Hindlimb muscle (tissue), 1 donor: ENCODE measurements at regions not wholly inside any gene's neighbourhood (a gene's known extent, or its start where the extent isn't known, plus 50 kb on each side); places are given as distances from the start of the nearest gene placed in this dataset.

Source experiments
- DNase-seq: peaks from one replicate; pipeline ENCODE4 v3.0.0-alpha.2; 2013

- no peak for DNase-seq
Measured at GRCh38 chr4:3683077-3683743, 83.0 kb upstream of the ADRA2C start.

DNA sequence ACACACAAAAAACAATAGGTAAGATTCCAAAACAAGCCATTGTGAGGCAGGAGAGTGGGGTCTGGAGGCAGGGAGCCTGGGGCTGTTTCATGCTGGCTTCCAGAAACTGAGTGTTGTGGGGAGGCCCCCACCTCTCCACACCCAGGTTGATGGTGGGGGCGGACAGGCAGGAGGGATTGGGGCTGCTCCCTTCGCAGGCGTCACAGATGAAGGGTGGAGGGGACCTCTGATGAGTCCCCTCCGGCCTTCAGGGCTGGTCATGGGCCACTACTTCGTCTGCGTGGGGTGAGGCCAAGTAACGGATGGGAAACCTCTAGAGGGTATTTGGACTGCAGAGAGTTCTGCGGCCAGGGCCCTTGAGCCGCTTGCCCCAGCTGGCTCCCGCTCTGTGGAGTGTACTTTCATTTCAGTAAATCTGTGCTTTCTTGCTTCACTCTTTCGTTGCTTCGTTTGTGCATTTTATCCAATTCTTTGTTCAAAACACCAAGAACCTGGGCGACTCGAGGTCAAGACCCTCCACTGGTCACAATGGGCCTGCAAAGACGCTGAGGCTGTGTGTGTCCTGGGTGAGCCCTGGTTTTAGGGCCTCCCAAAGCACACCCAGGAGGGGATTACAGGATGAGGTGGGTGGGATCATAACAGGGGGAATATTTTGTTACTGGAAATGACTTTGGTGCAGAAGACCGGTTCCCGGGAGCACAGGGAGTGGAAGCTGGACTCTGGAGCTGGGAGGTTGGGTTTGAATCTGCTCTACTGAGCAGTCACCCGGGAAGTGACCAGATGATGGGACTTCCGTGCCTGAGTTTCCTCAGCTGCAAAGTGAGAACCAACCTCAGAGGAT, 83.7 kb upstream of the ADRA2C start:
- no peak for DNase-seq

GRCh38 chr4:3681191-3681590, 85.0 kb upstream of the ADRA2C start:
- no peak for DNase-seq

DNA sequence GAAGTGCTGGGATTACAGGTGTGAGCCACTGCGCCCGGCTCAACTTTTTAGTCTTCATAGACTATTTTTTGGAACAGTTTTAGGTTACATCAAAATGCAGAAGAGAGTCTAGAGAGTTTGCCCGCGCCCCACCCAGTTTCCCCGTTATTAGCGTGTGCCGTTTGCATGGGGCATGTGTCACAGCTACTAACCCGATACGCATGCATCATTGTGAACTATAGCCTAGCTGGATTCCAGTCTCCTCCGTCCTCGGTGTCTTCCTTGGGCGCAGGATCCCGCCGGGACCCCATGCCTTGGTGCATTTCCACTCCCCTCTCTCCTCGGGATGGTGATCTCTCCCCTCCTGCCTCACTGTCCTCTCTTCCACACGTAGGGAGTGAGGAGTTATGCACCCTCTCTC, 85.5 kb upstream of the ADRA2C start:
- no peak for DNase-seq

GRCh38 chr4:3679851-3680311, 86.3 kb upstream of the ADRA2C start:
- no peak for DNase-seq

GRCh38 chr4:3679071-3679825, 86.9 kb upstream of the ADRA2C start:
- no peak for DNase-seq

GRCh38 chr4:3677748-3678070, 88.5 kb upstream of the ADRA2C start:
- DNase-seq: no peak

- no peak for DNase-seq
Measured at GRCh38 chr4:3676907-3677747, 89.1 kb upstream of the ADRA2C start.

GRCh38 chr4:3676196-3676595, 90.0 kb upstream of the ADRA2C start:
- no peak for DNase-seq

DNA sequence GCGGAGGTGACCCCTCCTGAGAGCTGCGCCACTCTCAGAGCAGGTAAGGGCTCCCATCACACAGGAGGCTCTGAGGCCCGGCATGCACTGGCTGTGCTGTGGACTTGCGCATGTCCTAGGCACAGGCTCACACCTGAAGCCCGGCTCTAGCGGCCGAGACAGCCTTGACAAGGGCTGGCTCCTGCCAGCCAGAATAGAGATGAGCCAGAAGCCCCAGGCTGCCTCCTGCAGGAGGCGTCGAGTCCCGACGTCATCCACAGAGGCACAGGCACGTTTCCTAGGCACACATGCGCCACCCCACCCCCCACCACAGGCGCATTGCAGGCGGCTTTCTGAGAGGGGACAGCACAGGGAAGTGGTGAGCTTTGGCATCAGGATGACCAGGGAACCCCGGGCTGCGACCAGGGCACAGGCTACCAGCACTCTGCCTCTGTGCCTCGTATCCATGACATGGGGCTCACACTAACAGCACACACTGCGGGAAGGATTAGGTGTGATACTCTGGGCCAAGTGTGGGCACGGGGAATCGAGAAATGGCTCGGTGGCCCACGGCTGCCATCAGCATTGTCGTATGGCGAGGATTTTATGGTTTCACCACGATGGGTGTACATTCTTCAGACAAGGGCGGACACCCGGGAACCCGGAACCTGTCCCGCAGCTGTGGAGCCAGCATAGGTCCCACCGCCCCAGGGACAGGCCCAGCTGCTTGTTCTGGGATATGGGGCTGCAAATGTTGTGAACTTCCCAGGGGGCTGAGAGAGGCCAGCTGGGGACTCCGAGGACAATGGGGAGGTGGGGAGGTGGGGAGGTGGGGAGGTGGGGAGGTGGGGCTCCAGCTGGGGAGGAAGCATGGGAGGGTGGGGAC, 90.7 kb upstream of the ADRA2C start:
- DNase-seq: no peak

DNA sequence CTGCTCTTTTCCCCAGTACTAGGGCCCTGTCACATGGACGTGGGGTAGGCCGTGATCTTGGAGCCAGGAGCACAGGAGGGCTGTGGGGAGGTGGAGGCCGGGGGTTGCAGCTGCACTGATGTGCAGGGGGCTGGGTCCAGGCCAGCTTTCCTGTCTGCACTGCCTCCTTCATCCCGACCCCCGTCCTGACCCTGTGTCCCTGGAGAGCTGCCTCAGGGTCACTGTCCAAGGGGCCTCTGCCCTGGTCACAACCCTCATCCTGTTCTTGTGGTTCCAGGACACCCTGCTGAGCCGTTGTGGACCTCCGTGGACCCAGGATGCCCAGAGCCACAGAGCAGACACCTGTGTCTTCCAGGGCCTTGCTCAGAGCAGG, 91.7 kb upstream of the ADRA2C start:
- no peak for DNase-seq

- DNase-seq: no peak
Measured at GRCh38 chr4:3673716-3674478, 92.3 kb upstream of the ADRA2C start.

GRCh38 chr4:3673176-3673575, 93.0 kb upstream of the ADRA2C start:
- DNase-seq: no peak

DNA sequence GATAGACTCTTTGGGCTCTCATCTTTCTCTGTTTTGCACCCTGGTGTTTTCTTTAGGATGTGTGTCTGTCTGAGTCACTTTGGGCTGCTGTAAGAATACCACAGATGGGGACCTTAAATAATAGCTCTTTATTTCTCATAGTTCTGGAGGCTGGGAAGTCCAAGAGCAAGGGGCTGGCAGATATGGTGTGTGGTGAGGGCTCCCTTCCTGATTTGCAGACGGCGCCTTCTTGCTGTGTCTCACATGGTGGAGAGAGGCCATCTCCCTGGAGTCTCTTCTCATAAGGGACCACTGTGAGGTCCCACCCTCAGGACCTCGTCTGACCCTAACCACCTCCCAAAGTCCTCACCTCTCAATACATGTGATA, 93.7 kb upstream of the ADRA2C start:
- DNase-seq: no peak

DNA sequence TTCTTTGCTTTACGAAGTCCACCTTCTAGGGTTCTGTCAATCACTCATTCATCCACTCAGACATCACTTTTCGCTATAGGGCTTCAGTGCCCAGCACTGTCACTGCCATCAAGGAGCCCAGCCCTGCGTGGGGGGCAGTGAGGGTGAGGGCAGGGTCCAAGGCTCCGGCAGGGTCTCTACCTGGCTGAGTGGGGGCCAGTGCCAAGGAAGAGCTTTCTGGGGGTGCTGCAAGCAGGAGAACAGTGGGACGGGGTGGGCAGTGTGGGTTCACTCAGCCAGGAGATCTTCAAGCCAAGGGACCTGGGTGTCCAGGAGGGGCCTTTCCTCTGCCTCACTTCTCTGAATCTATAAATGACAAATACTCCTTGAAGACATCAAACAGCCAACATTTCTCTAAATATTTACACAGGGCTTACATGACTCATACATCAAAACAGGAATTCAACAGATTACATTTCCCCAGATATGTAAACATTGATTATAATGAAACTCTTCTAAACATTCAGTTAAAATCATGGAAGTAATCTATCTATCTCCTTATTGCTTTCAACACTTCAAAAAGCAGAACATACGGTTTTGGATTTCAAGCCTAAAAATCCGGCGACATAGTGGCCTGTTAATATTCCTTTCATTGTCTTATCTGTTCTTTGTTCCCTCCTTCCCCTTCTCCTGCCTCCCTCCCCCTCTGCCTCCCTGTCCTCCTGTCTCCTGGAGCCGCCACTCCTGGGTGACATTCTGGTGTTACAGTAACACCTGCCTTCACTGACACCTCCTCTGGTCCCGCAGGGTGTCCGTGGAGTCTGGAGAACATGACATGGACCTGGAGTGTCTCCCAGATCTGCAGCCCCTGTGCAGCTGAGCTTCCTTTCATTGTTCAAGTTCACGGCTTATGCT, 94.4 kb upstream of the ADRA2C start:
- DNase-seq: no peak

DNA sequence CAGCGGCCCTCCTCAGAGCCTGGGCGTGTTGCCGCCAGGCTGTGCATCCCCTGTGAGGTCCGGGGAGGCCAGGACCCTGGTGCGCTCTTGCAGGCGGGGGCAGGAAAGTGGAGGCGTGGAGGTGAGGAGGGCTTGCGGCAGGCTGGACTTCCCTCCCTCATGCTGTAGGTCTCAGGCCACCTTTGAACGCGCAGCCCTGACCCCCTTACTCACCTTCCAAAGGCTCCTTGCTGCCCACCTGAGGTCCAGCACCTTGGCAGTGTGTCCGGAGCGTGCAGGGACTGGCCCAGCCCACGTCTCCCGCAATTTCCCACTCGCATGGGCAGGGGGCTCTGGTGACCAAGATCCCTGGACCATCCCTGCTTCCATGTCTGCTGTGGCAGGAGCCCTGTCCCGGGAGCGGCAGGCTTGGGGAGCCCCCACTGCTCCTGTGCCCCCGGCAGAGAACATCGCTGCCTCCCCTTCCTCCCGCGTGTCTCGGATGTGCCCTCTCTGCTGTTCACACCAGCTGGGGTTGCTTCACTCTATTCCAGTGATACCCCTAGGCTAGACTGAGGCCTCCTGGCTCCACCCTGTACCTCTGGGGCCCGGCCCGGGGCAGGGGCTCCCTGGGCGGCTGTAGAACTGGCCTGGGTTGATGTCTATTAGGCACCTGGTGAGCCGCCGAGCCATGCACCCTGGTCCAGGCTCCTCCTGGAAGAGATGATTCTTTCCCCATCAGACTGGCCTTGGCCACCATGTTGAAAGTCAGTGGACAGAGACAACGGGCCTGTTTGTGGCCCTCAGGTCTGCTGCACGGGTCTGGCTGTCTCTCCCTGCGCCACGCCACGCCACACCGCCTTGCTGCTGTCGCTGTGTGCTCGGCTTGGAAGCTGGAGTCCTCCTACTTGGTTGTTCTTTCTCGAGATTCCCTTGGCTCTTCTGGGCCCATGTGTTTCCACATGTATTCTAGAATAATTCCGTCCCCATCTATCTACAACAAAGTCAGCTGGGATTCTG, 95.4 kb upstream of the ADRA2C start:
- no peak for DNase-seq

DNA sequence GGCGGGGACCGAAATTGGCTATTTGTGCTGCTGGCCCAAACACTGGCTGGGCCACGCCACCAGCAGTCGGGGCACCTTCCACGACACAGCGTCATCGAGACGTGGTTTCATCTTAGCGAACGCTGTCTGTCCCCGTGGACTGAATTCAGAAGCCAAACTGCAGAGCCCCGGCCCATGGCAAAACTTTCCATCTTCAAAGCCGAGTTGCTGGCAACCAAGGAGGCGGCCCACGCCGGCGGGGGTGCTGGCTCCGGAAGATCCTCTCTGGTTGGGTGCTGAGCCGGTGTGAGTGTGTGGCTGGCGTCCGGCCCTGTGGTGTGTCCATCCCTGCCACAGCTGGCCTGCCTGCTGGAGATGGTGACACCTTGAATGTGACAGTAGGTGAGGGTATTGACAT, 96.6 kb upstream of the ADRA2C start:
- no peak for DNase-seq

DNA sequence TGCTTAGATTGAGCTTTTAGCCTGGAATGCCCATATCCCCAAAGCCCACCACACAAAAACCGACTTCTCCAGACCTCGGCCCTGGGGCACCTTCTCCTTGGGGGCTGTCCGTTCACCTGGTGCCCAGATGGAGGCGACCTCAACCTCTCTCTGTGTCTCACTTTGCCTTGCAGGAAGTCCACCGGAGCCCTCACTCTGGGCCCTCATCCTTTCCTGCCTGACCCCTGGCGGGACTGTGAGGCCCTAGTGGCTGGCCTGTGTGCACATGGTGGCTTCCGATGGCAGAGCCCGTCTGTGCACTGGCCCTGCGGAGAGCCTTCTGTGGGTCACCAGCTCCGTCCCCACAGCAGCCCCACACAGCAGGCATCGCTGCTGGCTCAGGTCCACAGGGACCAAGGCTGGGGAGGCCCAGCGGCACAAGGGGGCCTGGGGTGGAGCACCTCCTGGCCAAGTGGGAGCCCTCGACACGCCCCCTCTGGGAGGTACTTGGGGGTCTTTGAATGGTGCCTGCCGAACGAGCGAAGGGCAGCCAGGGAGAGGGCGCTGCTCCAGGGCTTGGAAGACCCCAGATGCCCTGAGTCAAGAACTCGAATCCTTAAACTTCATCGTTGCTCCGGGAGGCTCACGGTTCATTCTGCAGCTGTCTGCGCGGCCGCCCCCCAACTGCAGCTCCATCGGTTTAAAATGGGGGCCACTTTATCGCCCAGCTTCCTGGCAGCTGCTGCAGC, 97.2 kb upstream of the ADRA2C start:
- DNase-seq: no peak
